Stimulated activated CD4-positive, alpha-beta T cell treated with anti-CD3 and anti-CD28 coated beads, Interleukin-4, amount 100 ng/mL, for 48 hours (primary cell): ENCODE measurements at regions not wholly inside any gene's neighbourhood (a gene's known extent, or its start where the extent isn't known, plus 50 kb on each side); places are given as distances from the start of the nearest gene placed in this dataset.

ENCODE experiments used
- DNase-seq, 2 donors: peaks; one replicate each; pipeline ENCODE4 v3.0.0-alpha.2; 2020; ENCODE audit warnings: low read depth in 2 of 2

DNA sequence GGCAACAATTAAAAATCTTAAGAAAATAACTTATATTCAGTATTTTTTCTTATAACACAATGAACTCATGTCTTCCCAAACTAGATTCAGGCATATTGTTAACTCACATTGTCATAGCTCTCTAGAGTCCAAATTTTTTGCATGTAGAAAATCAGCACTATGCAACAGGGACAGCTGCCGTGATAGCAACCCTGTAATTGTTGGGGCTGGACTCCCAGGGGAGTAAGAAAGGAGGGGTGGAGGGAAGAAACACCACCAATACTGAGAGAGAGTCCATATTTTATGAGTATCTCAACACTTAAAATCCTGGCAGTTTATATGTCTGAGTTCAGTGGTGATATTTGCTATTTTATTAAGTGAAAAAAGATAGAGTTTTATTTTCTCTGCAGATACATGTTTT is 89.6 kb upstream of the HS3ST5 start:
- no peak for DNase-seq

DNA sequence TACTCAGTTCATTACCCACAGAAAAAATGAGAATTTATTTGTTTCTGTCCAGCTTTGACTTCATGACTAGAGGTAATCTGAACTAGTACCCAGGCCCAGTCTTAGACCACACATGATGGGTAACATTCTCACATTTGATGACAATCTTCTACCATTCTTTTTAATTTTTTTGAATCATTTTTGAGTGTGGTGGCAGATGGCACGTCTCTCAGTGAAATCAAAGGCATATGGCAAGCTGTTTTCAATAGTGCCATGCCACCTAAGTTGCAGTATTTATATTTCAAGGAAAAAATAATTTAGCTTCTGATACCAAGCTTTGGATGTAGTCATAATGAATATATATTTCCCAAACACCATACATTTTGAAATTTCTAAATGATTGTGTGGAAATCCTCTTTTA is 88.8 kb upstream of the HS3ST5 start:
- DNase-seq, result no peak

DNA sequence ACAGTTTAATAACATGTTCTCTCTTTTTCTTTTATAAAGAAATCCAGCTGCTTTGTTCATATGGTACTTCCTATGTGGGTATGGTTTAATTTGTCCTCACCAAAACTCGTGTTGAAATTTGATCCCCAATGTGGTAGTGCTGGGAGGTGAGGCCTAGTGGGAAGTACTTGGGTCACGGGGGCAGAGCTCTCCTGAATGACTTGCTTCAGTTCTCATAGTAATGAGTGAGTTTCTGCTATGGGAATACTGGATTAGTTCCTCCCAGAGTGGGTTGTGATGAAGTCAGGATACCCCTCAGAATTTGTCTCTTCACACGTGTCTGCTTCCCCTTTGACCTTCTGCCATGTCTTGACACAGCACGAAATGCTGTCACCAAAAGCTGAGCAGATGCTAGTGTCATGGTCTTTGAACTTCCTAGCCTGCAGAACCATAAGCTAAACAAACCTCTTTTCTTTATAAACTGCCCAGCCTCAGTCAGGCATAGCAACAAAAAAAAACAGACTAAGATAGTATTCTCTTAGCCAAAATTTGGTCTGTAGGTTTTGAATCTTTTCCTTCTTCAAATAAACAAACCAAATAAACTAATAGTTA is 87.8 kb upstream of the HS3ST5 start:
- no peak for DNase-seq

DNA sequence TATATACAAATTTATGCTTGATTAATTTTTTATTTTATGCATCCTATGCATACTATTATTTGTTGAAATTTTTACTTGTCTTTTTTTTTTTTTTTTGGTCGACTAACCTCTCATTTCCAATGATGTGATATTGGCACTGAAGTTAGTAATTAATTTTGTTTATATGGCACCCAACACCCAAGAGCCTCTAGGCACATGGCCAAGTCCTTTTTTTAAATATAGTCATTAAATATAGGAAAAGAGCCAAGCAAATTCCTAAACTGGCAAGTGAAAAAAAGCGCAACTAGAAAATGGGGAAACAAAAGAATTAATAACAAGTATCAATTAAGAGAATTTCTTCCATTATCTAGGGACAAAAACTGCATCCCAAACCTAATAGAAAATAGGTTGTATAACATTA is 85.5 kb upstream of the HS3ST5 start:
- no peak for DNase-seq

DNA sequence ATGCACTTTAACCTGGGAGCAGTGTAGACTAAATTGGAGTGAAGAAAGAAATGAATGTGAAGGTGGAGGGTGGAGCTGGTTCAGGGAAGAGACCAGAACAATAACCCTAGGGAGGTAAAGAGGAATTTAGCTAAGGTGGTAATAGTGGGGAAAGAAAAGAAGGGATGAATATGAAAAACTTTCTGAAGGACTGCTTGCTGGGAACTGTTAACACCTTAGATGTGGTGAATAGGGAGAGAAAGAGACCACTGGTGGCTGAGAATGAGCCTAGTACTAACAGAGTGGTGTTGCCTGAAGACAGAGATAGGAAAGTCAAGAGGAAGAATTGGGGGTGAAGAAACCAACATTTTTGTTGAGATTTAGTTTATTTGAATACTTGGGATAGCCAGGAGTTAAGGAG is 78.4 kb upstream of the HS3ST5 start:
- no peak for DNase-seq

DNA sequence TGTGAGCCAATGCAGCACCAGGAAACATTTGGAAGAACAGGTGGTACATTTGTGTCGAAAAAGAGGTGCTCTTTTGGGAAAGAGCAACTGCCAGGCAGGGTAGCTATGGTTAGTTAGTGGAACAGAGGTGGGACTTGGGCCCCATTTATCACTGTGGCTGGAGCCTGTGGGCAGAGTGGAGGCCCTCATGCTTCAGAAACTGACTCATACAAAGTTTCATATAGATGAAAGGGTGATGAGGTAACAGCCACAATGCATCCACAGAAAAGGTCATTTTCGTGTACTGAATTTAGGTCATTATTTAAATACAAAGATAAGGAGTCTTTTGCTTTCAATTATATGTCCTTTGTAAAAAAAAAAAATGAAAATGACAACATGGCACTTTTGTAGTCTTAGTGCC is 76.4 kb upstream of the HS3ST5 start:
- no peak for DNase-seq

DNA sequence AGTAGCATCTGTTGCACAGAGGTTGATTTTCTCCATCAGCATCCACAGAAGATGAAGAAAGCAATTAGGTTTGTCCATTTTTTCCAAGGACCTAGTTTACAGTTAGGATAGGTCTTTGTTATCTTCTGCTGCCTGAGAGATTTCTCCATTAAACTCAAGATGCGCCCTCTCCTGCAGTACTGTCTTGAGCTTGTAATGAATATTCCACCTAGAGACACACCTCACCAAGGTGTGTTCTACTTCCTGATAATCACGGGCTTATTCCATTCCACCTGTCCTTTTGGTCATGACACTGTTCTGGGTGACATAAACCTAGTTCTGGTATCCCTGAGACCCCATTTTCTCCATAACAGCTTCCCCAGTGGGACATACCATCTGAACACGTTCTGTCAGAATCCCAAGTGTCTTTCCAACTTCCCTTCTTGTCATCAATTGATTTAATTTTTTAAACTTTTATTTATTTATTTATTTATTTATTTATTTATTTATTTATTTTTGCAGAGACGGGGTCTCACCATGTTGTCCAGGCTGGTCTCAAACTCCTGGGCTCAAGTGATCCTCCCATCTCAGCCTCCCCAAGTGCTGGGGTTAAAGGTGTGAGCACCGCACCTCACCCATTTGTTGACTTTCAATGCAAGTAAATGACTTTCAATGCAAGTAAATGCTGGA is 75.6 kb upstream of the HS3ST5 start:
- DNase-seq, result no peak

DNA sequence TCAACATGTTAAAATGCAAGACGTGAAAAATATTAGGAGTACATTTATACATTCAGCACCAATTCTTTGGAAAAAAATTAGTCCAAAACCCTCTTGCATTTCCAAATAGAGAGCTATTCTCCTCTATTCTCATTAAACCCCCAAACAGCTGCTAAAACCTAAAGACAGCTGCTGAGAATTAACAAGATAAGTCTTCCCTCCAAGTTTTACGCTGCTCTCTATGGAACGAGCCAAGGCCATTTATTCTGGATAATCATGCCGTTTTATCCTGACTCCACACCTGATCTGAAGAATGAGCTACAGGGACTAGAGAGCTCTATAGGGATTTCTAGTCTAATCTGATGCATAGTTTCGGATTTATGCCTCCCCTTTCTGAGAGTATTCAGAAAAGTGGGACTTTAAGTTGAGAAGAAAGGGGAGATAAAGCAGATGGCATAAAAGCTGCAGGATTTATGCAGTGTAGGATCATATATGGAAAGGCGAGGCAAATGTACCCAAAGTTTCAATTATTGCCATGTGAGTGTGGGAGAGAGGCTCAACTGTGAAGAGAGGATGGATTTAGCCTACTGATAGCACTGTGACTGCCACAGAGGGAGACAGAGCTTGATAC is 64.7 kb upstream of the HS3ST5 start:
- no peak for DNase-seq

DNA sequence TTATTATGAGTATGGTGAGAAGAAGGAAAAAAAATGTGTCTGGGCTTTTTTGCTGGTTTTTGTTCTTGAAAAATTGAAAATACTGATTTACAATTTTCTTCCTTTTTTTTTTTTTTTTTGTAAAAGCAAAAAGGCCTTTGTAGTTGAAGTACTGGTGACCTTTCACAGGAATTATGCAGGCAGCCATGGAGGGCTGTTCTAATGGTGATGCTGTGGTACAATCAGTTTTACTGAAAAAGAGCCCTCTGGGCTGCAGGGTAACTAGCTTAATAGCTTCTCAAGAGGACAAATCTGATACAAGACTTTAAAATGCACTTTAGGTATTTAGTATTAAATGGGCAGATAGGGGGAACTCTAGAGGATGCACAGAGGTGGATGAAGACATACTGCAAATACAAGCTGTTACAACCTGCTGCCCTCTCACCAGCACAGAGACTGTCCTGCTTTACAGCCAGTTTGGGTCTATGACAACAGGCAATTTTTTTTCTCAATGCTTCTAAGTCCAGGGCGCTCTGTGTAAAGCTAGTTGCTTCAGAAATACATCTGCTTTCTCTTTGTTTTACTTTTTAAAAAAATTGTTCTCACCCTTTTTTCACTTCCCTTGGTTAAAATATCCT is 61.6 kb upstream of the HS3ST5 start:
- DNase-seq, result no peak

DNA sequence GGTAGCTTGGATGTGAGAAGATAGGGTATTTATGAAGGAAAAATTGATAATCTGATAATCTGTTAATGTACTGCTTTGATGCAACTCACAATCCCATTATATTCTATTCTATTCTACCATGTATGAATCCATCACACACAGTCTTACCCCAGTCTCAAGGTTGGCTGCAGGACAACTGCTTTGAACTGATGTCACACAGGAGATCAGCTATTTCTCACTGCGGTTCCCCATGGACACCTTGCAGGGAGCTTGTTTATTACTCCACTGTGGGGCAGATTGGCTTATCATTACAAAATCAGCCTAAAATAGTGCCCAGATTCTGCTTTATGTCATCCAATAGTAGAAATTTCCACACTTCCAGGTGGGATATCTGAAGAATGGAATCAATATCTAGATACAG is 61.0 kb upstream of the HS3ST5 start:
- no peak for DNase-seq

DNA sequence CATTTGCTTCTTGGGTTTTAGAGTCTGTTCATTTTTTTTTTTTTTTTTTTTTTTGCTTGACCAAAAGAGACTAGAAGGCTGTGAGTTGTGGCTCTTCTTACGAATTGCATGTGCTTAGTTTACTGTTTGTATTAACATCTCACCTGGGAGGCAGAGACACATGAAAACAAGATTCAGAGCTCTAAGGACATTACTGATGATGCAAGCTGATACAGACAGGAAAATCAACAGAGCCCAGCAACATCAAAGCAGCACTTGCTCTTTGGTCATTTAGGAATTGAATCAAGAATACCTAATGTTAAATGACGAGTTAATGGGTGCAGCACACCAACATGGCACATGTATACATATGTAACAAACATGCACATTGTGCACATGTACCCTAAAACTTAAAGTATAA is 55.7 kb upstream of the HS3ST5 start:
- no peak for DNase-seq
